ENCODE measurements at regions not wholly inside any gene's neighbourhood (a gene's known extent, or its start where the extent isn't known, plus 50 kb on each side); places are given as distances from the start of the nearest gene placed in this dataset.

DNA sequence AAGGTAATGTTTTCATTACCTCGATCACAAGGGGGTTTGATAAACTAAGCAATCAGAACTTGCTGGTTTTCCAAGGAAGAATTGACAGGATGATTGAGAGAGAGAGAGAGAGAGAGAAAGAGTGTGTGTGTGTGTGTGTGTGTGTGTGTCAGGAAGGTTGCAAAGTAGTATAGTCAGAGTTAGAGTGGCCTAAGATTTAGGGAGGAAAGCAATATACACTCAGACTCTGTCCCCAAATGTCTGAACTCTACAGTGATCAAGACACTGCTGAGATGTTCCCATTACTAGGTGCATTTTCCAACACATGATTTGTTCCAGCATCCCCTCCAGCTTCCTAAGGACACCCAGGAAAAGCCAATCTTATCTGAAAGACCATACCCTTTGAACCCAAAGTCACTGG lies 1074.1 kb downstream of the BCL11B start:
- no peak for TF ChIP-seq EZH2 (IDR thresholded peaks at IDR 0.05; ENCODE audit: insufficient read depth, poor library complexity, severe bottlenecking)
- no peak for TF ChIP-seq EZH2phosphoT487 (IDR thresholded peaks at IDR 0.05; ENCODE audit: insufficient read depth, low read depth)

Measured in GM23248 (cell line).